Stimulated activated naive CD4-positive, alpha-beta T cell treated with Interleukin-2 at 50 U/mL for 16 hours (primary cell): ENCODE measurements at regions not wholly inside any gene's neighbourhood (a gene's known extent, or its start where the extent isn't known, plus 50 kb on each side); places are given as distances from the start of the nearest gene placed in this dataset.

Source experiments
- DNase-seq: peaks from one replicate; lab custom pipeline; 2025; lab: John Stamatoyannopoulos, UW

GRCh38 chr2:34961822-34962221, 1362.7 kb upstream of the FAM98A start:
- no peak for DNase-seq

GRCh38 chr2:34954758-34955157, 1355.7 kb upstream of the FAM98A start:
- DNase-seq, result no peak

GRCh38 chr2:34950797-34951196, 1351.7 kb upstream of the FAM98A start:
- DNase-seq, result no peak

GRCh38 chr2:34949316-34949715, 1350.2 kb upstream of the FAM98A start:
- DNase-seq, result no peak

GRCh38 chr2:34936089-34936488, 1337.0 kb upstream of the FAM98A start:
- no peak for DNase-seq

- no peak for DNase-seq
These were observed 1313.0 kb upstream of the FAM98A start for GRCh38 chr2:34912084-34912483.

GRCh38 chr2:34909992-34910705, 1311.0 kb upstream of the FAM98A start:
- no peak for DNase-seq

- DNase-seq, result no peak
These were observed 1308.7 kb upstream of the FAM98A start for GRCh38 chr2:34907812-34908211.

GRCh38 chr2:34901739-34902138, 1302.6 kb upstream of the FAM98A start:
- DNase-seq, result no peak

- no peak for DNase-seq
These were observed 1300.0 kb upstream of the FAM98A start for GRCh38 chr2:34899079-34899478.

GRCh38 chr2:34892766-34893165, 1293.7 kb upstream of the FAM98A start:
- no peak for DNase-seq

GRCh38 chr2:34892256-34892655, 1293.2 kb upstream of the FAM98A start:
- DNase-seq, result no peak

- DNase-seq, result no peak
These were observed 1276.1 kb upstream of the FAM98A start for GRCh38 chr2:34875091-34875745.

- DNase-seq, result no peak
These were observed 1254.5 kb upstream of the FAM98A start for GRCh38 chr2:34853646-34854045.

- DNase-seq, result no peak
These were observed 1252.7 kb upstream of the FAM98A start for GRCh38 chr2:34851804-34852203.

- DNase-seq, result no peak
These were observed 1250.7 kb upstream of the FAM98A start for GRCh38 chr2:34849827-34850226.

- no peak for DNase-seq
These were observed 1249.6 kb upstream of the FAM98A start for GRCh38 chr2:34848691-34849090.

GRCh38 chr2:34848132-34848531, 1249.0 kb upstream of the FAM98A start:
- no peak for DNase-seq

- DNase-seq, result no peak
These were observed 1245.5 kb upstream of the FAM98A start for GRCh38 chr2:34844629-34845028.

- DNase-seq, result no peak
These were observed 1239.3 kb upstream of the FAM98A start for GRCh38 chr2:34838408-34838807.

- DNase-seq, result no peak
These were observed 1237.3 kb upstream of the FAM98A start for GRCh38 chr2:34836361-34836760.

- no peak for DNase-seq
These were observed 1232.0 kb upstream of the FAM98A start for GRCh38 chr2:34831096-34831495.

GRCh38 chr2:34828481-34828880, 1229.4 kb upstream of the FAM98A start:
- no peak for DNase-seq

- no peak for DNase-seq
These were observed 1228.3 kb upstream of the FAM98A start for GRCh38 chr2:34827398-34827797.
